Activated T-cell treated with anti-CD3 and anti-CD28 coated beads, Interleukin-2, amount 50 U/mL, for 72 hours (primary cell): ENCODE measurements at regions not wholly inside any gene's neighbourhood (a gene's known extent, or its start where the extent isn't known, plus 50 kb on each side); places are given as distances from the start of the nearest gene placed in this dataset.

Source experiments
- ATAC-seq, 2 donors: fragments of 150-1000 bp; cut with Tn5 transposase; replicated peaks in 1 of 2; 2 replicates each; pipeline ENCODE4 v1.10.0; 2021; ENCODE audit warnings: moderate library complexity in 2 of 2, mild to moderate bottlenecking in 1 of 2
- DNase-seq, 2 donors: peaks; one replicate each; pipeline ENCODE4 v3.0.0; 2021 to 2022; ENCODE audit warnings: mixed read lengths in 1 of 2
- H3K27ac Mint-ChIP-seq: one replicate; pipeline ENCODE4 v1.8.0; 2022; ENCODE audit warnings: mild to moderate bottlenecking, moderate library complexity, mixed read lengths
- H3K27me3 Mint-ChIP-seq: one replicate; pipeline ENCODE4 v1.8.0; 2022; ENCODE audit warnings: low read depth, mixed read lengths
- H3K36me3 Mint-ChIP-seq, 2 donors: one replicate each; pipeline ENCODE4 v1.8.0; 2022; ENCODE audit warnings: mixed read lengths in 2 of 2, mild to moderate bottlenecking in 1 of 2; ENCODE audit not compliant: insufficient read depth in 2 of 2
- H3K4me1 Mint-ChIP-seq: one replicate; pipeline ENCODE4 v1.8.0; 2022; ENCODE audit warnings: low read depth, mixed read lengths
- H3K4me3 Mint-ChIP-seq, 2 donors: one replicate each; pipeline ENCODE4 v1.8.0; 2022; ENCODE audit warnings: mild to moderate bottlenecking in 2 of 2, mixed read lengths in 2 of 2, moderate library complexity in 2 of 2
- H3K9me3 Mint-ChIP-seq, 2 donors: one replicate each; pipeline ENCODE4 v1.8.0; 2022; ENCODE audit warnings: mixed read lengths in 2 of 2

GRCh38 chr15:95125803-95126202, 894.4 kb downstream of the MCTP2 start:
- H3K27me3 Mint-ChIP-seq = peaks cover 6% of the 10 kb centered on the region
- no peak overlapping the region for H3K27ac Mint-ChIP-seq

DNA sequence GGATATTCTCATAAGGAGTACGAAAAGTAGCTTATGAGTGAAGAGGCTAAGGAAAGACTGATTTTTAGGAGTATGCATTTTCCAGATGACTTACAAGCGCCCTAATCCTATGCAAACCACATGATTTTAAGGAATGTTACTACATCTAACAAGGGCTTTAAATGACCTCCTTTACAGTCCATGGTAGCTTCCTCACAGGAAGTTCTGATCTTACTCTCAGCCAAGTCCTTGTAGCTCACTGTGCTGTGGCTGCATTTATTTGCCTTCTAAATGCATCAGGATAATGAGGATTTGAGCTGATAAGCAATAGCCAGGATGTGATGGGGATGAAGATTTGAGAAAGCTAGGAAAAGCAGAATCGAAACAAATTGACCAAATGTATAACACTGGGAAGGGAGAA, 896.0 kb downstream of the MCTP2 start:
- Mint-ChIP-seq H3K4me3 (no peak overlapping the region), H3K27me3 (peaks cover 6% of the 10 kb centered on the region), H3K4me1 (no peaks in the 10 kb centered on the region), H3K36me3 (no peaks in the 10 kb centered on the region), H3K27ac (no peak overlapping the region), H3K9me3 (peaks cover 0 to 2% of the 10 kb centered on the region in 2 donors)
- no peak for DNase-seq
- ATAC-seq = no peak

More at GRCh38 chr15:95125803-95126202, 894.4 kb downstream of the MCTP2 start:
- Mint-ChIP-seq H3K9me3 (peaks cover 0 to 2% of the 10 kb centered on the region in 2 donors), H3K4me3 (no peak overlapping the region), H3K4me1 (no peaks in the 10 kb centered on the region), H3K36me3 (no peaks in the 10 kb centered on the region)
- ATAC-seq (no peak), DNase-seq (no peak)

DNA sequence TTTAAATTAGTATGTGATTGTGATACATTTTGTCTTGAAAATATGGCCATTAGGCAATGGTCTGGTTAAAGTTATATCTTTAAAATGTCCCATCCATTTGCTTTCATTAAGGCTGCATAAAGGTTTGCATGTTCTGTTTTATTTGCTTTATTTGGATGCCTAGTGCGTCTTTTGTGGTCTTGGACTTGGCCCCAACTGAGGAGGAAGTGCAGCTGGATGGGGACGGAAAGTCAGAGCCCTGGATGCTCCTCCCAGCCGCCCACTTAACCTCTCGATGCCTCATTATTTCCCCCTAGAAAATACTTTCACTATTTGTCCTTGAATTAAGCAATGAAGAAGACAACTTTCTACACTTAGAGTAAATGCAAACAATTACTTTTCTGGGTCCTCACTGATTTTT, 898.2 kb downstream of the MCTP2 start:
- H3K4me1 Mint-ChIP-seq = no peaks in the 10 kb centered on the region
- peaks cover 6% of the 10 kb centered on the region for H3K27me3 Mint-ChIP-seq
- no peak overlapping the region for H3K27ac Mint-ChIP-seq
- no peak overlapping the region for H3K4me3 Mint-ChIP-seq
- no peak for ATAC-seq
- H3K9me3 Mint-ChIP-seq = peaks cover 0 to 2% of the 10 kb centered on the region in 2 donors
- H3K36me3 Mint-ChIP-seq = no peaks in the 10 kb centered on the region
- DNase-seq = no peak

DNA sequence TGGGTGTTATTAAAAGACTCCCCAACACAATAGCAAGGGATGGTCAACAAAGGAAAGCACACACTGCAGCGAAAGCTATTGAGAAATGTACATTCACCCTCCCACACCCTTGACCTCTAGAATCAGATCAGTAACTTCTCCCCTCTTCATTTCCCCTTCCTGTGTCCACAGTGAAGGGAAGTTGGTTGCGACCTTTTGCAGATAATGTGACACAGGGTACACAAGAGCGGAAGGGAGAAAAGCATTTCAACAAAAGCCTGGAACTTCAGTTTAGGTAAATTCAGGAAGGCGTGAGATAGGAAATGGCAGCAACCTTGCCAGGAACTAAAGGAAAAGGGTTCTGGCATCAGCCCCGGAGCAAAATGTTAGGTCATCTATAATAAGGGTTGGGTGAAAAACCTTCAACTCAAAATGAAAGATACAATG, 899.8 kb downstream of the MCTP2 start:
- peaks cover 0 to 2% of the 10 kb centered on the region in 2 donors for H3K9me3 Mint-ChIP-seq

DNA sequence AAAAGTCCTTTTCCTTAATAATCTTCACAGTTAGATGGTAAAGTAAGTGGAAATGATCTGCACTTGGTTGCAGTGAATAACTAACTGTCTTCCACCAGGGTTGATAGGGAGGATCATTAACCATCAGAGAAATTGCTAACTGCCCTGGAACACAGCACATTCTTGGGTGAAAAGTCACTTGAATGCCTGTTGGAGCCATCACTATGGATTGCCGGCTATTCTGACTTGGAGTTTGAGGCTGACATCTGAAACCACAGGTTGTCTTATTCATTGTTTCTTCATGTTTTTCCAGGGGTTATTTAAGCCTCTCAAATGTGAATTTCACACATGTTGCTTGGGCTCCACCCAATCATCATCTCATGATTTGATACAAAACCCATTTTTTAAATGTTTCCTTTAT, 901.4 kb downstream of the MCTP2 start:
- DNase-seq (no peak), ATAC-seq (no peak)
- H3K4me1 Mint-ChIP-seq = no peaks in the 10 kb centered on the region
- no peaks in the 10 kb centered on the region for H3K36me3 Mint-ChIP-seq
- H3K27ac Mint-ChIP-seq = no peak overlapping the region
- peaks cover 6% of the 10 kb centered on the region for H3K27me3 Mint-ChIP-seq
- peaks cover 1 to 2% of the 10 kb centered on the region in 2 donors for H3K9me3 Mint-ChIP-seq
- no peak overlapping the region for H3K4me3 Mint-ChIP-seq

More for the DNA sequence above, 899.8 kb downstream of the MCTP2 start:
- no peaks in the 10 kb centered on the region for H3K4me1 Mint-ChIP-seq
- no peak overlapping the region for H3K4me3 Mint-ChIP-seq
- ATAC-seq (no peak), DNase-seq (no peak)
- peaks cover 6% of the 10 kb centered on the region for H3K27me3 Mint-ChIP-seq
- no peak overlapping the region for H3K27ac Mint-ChIP-seq
- H3K36me3 Mint-ChIP-seq = no peaks in the 10 kb centered on the region

DNA sequence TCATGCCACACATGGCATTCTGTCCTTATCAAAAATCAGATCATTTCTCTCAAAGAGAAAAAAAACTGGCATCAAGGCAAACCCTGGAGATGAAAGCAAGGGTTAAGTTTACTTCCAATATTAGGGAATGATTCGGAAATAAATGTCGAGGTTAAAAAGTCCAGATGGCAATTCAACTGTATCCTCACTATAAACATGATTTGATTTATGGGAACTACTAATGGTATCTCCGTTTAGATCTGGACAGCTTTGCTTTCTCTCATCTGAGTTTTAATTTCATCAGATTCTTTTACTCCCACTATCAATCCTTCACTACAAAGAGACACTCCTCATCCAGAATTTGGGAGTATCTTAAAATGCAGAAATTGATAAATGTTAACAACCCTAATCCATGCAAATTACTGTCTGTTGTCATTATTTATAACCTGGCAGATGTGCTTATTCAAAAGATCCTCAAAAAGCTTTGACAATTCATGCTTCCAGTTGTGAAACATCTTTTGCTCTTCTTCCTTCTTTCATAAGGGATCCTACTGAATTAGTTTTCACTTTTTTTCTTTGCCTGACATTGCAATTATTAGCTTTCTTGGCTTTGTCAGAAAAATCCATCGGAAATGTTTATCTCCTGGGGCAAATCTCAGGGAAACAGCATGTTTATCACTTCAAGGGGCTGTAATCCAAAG, 903.2 kb downstream of the MCTP2 start:
- Mint-ChIP-seq H3K27me3 (peaks cover 6% of the 10 kb centered on the region), H3K36me3 (no peaks in the 10 kb centered on the region), H3K27ac (no peak overlapping the region), H3K4me1 (no peaks in the 10 kb centered on the region), H3K9me3 (peaks cover 1 to 2% of the 10 kb centered on the region in 2 donors), H3K4me3 (no peak overlapping the region)
- DNase-seq = no peak
- ATAC-seq = no peak

GRCh38 chr15:95138604-95139270, 907.4 kb downstream of the MCTP2 start:
- Mint-ChIP-seq H3K36me3 (no peaks in the 10 kb centered on the region), H3K9me3 (peaks cover 0 to 1% of the 10 kb centered on the region in 2 donors), H3K4me3 (no peak overlapping the region), H3K27ac (no peak overlapping the region), H3K27me3 (no peaks in the 10 kb centered on the region), H3K4me1 (no peaks in the 10 kb centered on the region)
- ATAC-seq (no peak), DNase-seq (no peak)

DNA sequence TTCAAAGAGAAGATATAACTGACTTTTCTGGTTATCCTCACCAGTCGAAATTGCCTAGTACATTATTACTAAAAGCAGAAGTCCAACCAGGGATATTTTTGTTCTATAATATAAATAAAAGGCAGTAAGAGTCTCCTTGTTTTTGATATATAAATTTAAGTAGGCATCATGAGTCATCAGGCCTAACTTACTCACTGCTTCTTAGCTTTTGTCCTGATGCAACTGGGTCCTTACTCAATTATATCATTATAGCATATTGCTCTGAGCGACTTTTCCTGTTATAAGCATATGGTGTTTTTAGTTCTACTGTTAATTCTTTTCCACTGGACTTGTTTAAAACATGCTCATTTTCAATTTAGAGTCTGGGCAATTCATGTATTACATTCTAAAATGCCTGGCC, 910.1 kb downstream of the MCTP2 start:
- ATAC-seq = no peak
- Mint-ChIP-seq H3K27me3 (no peaks in the 10 kb centered on the region), H3K4me3 (no peak overlapping the region), H3K27ac (no peak overlapping the region), H3K36me3 (no peaks in the 10 kb centered on the region), H3K9me3 (peaks cover 0 to 1% of the 10 kb centered on the region in 2 donors), H3K4me1 (no peaks in the 10 kb centered on the region)
- DNase-seq = no peak

- Mint-ChIP-seq H3K4me3 (no peak overlapping the region), H3K27me3 (no peaks in the 10 kb centered on the region), H3K27ac (no peak overlapping the region), H3K9me3 (no peaks in the 10 kb centered on the region), H3K4me1 (no peaks in the 10 kb centered on the region), H3K36me3 (no peaks in the 10 kb centered on the region)
- ATAC-seq (no peak), DNase-seq (no peak)
These were observed 911.2 kb downstream of the MCTP2 start for GRCh38 chr15:95142531-95142930.

GRCh38 chr15:95146481-95146880, 915.1 kb downstream of the MCTP2 start:
- H3K4me1 Mint-ChIP-seq = no peaks in the 10 kb centered on the region
- DNase-seq = no peak

GRCh38 chr15:95148183-95148582, 916.8 kb downstream of the MCTP2 start:
- ATAC-seq = no peak

More at GRCh38 chr15:95146481-95146880, 915.1 kb downstream of the MCTP2 start:
- peaks cover 0 to 1% of the 10 kb centered on the region in 2 donors for H3K36me3 Mint-ChIP-seq
- H3K27me3 Mint-ChIP-seq = no peaks in the 10 kb centered on the region
- H3K27ac Mint-ChIP-seq = no peak overlapping the region
- no peak overlapping the region for H3K4me3 Mint-ChIP-seq
- no peak for ATAC-seq
- no peaks in the 10 kb centered on the region for H3K9me3 Mint-ChIP-seq

DNA sequence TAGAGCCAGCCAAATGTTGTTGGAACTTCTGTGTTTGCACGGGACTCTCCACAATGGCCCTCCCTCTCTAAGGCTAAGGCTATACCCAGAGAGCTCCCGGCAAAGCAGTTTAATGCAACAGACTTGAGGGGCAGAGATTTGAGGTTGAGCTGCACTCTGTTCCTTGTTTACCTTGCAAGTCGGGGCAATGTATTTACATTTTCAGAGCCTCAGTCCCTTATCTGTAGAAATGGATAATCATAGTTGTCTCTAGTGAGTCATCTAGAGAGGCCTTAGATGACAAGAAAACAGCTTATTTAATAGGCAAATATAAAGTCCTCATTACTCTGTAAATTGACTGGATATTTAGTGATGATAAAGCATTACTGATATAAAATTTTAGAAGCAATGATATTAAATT, 917.7 kb downstream of the MCTP2 start:
- Mint-ChIP-seq H3K27me3 (no peaks in the 10 kb centered on the region), H3K4me3 (no peak overlapping the region), H3K4me1 (no peaks in the 10 kb centered on the region), H3K9me3 (peaks cover 0 to 5% of the 10 kb centered on the region in 2 donors), H3K27ac (no peak overlapping the region), H3K36me3 (peaks cover 0 to 1% of the 10 kb centered on the region in 2 donors)
- ATAC-seq (no peak), DNase-seq (no peak)

More at GRCh38 chr15:95148183-95148582, 916.8 kb downstream of the MCTP2 start:
- Mint-ChIP-seq H3K27me3 (no peaks in the 10 kb centered on the region), H3K4me1 (no peaks in the 10 kb centered on the region), H3K36me3 (peaks cover 0 to 1% of the 10 kb centered on the region in 2 donors), H3K27ac (no peak overlapping the region), H3K9me3 (no peaks in the 10 kb centered on the region), H3K4me3 (no peak overlapping the region)
- no peak for DNase-seq

GRCh38 chr15:95149771-95150170, 918.4 kb downstream of the MCTP2 start:
- no peaks in the 10 kb centered on the region for H3K4me1 Mint-ChIP-seq
- no peaks in the 10 kb centered on the region for H3K27me3 Mint-ChIP-seq
- peaks cover 0 to 5% of the 10 kb centered on the region in 2 donors for H3K9me3 Mint-ChIP-seq
- H3K4me3 Mint-ChIP-seq = no peak overlapping the region
- ATAC-seq (no peak), DNase-seq (no peak)
- H3K27ac Mint-ChIP-seq = no peak overlapping the region
- H3K36me3 Mint-ChIP-seq = peaks cover 0 to 1% of the 10 kb centered on the region in 2 donors
